Embryonic facial prominence (tissue), 1 donor: ENCODE measurements at regions not wholly inside any gene's neighbourhood (a gene's known extent, or its start where the extent isn't known, plus 50 kb on each side); places are given as distances from the start of the nearest gene placed in this dataset.

ENCODE experiments used
- DNase-seq: peaks from one replicate; pipeline ENCODE4 v3.0.0-alpha.2; 2016; ENCODE audit errors: extremely low spot score

DNA sequence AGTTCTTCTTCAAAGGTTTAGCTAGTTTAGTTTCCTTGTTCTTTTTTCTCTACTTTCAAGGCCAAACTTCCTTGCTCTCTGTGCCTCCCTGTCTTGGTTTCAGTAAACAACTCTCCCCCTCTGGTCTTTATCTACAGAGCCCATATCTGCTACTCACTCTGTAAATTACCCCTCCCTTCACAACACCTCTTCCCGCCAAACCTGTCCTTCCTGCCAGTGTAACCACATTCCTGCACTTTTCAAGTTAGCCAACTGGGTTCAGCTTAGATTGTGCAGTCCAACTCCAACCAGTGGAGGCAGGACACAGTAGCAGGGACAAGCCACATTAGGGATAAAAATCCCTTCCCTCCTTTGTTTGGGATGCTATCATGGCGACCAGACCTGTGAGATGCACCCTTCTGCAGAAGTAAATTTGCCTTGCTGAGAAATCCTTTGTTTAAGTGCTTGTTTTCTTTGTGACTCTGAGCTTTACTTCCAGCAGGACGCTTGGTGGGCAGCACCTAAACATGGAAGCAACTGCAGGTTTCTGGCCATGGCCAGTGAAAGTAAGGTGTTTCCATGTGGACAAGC lies 706.0 kb downstream of the KCNJ3 start:
- no peak for DNase-seq

DNA sequence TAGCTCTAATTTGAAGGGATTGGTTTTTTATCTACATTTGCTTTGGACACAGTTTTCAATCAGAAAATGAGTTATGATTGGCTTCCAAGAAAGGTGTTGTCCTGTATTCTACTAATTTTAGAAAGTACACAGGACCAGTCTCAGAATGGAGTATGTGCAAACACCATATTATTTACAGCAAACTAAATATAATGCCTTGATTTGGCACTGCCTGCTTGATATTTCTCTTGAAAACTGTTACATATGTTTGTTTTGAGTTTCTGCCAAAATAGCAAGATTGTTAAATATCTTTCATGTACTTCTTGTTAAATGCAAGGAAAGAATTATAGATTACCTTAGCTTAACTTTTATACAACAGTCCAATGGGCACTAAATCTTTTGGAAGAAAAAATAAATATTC lies 694.9 kb downstream of the KCNJ3 start:
- DNase-seq: no peak

DNA sequence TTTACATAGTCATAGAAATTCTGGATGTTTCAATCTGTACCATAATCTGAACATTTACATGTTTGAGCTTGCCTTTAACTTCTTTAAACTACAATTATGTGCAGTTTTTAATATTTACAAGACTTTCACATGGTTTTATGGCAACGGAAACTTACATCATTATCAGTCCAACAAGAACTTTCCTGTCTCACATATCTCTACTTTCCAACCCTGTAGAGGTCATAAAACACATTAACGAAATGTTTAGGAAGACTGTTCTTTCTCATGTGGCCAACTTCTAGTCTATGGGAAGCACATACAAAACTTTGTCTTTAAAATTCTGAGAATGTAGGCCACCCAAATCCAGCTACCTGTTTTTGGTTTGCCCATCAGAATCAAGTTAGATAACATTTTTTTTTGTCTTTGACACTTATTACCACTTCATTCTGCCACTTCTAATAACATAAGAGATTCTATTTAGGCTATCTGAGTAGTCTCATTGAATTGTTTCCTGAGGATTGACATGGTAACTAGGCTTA lies 693.2 kb downstream of the KCNJ3 start:
- no peak for DNase-seq

DNA sequence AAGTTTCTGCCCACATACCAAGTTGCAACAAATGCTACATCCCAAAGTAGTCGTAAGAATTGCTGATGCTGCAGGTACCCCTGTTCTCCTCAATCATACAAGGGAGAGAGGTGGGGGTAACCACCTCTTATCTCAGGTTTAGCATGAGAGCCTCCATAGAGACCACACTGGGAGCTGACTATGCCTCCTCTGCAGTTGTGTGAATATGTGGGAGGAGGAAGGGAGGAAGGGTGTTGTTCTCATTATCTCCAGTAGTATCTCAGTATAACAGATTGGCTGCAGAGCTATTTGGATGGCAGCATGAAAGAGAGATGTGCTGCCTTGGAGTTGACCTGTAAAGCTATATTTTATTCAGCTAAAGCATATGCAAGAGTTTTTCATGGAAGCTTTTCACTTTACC lies 690.7 kb downstream of the KCNJ3 start:
- no peak for DNase-seq

DNA sequence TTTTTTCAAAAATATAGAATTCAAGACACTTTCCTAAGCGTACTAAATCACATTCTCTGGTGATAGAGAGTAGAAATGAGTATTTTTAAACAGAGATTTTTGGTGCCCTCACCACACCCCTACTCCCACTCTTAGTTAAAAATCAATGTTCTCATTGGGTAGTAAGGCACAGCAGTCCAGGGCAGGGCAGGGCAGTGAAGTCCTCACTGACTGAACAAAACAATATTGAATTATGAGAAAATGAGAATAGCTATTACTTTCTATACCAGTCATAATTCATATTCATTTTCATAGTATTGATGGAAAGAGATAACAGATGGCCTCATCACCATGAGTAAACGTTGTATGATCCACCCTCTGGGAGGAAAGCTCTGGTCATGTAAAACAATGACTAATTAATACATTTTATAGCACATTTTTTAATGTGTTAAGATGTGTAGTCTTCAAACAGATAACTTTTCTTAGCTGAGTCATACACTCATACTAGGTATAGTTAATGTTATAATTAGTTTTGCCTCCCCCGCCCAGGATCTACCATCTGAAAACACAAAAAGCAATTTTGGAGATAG lies 686.1 kb downstream of the KCNJ3 start:
- no peak for DNase-seq

DNA sequence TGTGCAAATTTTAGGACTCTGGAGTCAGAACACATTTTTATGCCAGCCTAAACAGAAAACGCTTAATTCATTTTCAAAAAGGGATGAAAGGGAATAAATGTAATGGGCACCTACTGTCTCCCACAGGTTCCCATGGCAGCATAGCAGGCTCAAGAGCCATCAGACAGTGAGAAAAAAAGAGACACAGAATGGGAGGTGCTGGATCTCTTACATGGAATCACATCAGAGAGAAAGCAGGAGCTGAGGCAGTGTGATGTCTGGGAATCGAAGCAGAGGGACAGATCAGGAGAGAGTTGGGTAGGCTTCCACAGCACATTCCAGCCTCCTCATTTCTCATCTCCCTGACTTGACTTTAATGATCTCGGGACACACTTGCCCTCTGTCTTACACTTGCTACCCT lies 684.3 kb downstream of the KCNJ3 start:
- DNase-seq: no peak

DNA sequence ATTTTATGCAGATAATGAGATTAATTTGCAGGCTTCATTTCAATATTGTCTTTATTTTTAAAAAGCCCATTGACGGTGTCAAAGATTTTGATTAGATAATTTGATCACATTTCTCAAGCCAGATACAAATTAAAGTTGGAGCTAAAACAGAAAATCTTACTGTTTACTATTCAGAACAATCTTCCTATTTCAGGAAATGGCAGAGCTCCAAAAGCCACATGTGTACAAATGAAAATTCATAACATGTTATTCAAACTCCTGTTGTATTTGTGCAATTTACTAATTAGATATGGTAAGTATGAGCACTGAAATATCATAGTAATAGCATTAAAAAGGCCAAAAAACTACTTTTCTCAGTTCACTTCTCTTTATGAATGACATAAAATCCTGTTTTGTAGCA lies 682.9 kb downstream of the KCNJ3 start:
- no peak for DNase-seq

DNA sequence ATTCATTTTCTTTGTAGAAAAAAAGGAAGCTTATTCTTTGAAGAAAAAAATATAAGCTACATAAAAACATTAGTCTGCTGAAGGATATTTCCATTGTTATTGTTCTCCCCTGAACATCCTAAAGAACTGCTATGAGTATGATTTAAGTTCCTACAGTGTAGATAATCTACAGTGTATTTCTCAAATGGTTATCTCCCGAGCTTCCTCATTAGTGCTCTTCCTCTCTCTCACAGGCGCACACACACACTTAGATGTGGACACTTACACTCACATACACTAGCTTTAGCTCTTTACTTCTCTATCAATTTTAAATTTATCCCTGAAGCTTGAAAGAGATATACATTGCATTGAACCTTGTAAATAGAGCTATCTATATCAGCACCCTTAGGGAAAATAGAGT lies 681.0 kb downstream of the KCNJ3 start:
- no peak for DNase-seq

DNA sequence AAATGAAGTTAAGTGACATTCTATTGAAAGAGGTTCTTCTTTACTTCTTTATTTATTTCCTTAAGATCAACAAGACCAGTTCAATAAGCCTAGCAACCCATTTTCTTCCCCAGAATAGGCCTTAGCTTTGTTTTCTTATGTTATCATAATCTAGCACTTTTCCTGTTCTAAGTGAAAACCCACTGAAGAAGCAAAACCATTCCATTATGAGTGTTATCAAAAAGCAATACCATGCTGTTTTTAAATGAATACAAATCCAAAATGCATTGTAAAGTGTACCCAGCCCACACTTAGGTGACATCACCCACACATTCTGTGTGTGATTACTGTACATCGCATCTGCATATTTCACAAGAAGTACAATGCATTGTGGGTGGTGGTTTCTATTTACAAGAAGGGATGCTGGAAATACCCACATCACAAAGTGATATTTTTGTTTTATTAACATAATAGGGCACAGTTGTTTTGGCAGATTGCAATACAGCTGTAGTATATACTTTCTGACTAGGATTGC lies 679.5 kb downstream of the KCNJ3 start:
- DNase-seq: no peak

DNA sequence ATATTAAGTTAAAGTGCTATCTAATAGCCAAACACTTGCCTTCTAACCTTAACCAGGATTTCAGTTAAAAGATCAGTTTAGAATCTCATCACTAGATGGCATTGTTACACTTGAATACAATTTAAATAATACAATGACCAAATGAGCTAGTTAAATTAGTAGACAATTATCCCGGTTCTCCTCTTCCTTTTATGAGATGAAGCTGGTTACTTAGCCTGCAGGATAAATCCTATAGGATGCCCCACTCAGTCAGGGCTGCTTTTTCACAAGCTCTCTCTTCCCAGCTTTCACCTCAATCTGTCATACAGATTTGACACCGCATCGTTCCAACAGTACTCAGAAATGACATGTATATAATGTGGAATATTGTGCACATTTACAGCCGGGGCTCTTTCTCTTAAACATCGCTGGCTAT lies 678.8 kb downstream of the KCNJ3 start:
- no peak for DNase-seq

DNA sequence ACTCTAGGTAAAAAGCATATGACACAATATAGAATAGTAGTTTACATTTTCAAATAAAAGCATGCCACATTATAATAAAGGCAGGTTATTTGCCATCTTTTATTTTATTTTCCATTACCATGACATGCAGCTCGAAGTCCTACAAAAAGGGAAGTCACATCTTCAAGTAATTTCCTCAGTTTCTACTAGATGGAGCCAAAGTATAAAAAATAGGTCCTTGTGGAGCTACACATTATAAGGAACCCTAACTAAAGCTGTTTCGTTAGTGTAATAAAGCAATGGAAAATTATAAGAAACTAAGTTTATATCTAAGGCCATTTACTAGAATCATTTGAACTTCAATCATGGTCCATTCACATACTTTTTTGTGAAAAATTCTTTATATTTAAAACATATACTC lies 674.5 kb downstream of the KCNJ3 start:
- peak; percentile 51 for DNase-seq

DNA sequence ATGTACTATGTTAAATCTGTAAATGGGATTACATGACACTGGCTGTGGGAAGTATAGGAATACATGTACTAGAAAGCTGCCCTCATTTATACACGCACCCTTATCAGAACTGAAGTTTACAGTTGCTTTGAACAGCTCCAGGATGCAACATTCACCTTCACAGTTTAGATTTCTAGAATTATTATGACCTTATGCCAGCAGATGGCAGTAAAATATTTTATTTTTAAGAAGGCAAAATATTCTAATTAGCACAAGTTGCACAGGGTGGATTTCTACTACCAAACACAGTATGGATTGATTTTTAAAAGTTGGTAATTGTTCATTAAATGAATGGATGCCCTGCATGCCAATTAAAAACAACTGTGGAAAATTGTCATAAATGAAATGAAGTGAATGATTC lies 670.4 kb downstream of the KCNJ3 start:
- no peak for DNase-seq

DNA sequence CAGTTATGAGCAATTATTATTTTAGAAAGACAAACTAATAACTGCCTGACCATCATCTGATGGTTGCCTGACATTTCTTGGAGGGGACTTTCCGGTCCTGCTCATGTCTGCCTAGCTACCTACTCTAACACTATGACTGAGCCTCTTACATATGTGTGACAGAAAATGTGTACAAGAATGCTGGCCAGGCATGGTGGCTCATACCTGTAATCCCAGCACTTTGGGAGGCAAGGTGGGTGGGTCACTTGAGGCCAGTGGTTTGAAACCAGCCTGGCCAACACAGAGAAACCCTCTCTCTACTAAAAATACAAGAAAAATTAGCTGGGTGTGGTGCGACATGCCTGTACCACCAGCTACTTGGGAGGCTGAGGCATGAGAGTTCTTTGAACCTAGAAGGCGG lies 666.3 kb downstream of the KCNJ3 start:
- no peak for DNase-seq

DNA sequence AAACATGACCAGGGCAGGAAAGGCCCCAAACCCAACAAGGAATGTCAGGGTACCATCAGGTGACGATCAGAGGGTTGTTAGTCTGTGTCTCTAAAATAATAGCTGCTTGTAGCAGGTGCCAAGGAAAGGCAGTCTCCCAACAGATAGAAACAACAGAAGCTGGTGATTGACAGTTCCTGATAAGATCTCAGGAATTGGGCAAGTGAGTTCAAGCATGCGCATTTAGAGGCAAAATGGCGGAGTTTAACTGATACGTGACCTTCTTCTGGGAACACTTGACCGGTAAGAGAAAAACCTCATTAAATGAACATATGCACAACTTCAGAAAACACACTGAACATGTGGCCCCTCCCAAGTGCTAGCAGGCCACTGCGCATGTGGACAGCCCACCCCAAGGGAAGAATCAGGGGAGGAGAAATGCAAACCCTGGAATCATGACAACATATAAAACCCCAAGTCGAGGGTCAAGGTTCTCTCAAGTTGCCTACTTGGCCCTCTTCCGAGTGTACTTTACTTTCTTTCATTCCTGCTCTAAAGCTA lies 664.9 kb downstream of the KCNJ3 start:
- DNase-seq: no peak

DNA sequence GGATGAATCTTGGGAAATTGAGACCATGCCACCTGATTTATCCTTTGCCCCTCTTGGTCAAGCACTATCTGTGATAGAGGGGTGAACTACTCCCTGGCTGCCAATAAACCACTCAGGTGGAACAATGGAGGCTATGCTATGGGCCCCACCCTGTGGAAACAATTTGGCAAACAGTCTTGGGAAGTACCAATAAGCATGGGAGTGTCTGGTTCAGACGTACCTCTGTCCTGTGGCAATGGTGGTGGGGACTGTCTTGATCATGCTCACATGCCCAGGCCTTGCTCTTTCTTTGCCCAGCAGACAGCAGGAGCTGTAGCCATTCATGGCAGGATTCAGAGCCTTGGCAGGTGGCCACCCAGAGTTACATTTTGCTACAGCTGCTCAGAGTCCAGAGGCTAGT lies 658.7 kb downstream of the KCNJ3 start:
- DNase-seq: no peak

DNA sequence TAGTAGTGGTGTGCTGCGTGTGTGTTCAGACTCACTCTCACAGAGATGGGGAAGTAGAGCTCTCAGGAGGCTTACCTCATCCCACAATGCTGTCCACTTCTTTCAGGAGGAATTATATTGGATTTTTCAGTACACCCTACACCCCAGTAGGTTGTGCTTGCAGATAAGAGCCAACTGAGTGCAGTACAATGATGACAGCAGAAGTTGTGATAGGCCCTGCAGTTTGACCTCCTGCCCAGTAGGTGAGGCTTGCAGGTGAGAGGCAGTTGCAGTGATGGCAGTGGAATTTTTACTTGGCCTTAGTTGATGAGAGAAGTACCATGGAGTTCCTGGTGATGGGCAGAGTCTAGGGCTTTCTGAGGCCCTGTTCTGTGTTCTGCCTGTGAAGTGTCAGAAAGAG lies 657.8 kb downstream of the KCNJ3 start:
- DNase-seq: no peak

DNA sequence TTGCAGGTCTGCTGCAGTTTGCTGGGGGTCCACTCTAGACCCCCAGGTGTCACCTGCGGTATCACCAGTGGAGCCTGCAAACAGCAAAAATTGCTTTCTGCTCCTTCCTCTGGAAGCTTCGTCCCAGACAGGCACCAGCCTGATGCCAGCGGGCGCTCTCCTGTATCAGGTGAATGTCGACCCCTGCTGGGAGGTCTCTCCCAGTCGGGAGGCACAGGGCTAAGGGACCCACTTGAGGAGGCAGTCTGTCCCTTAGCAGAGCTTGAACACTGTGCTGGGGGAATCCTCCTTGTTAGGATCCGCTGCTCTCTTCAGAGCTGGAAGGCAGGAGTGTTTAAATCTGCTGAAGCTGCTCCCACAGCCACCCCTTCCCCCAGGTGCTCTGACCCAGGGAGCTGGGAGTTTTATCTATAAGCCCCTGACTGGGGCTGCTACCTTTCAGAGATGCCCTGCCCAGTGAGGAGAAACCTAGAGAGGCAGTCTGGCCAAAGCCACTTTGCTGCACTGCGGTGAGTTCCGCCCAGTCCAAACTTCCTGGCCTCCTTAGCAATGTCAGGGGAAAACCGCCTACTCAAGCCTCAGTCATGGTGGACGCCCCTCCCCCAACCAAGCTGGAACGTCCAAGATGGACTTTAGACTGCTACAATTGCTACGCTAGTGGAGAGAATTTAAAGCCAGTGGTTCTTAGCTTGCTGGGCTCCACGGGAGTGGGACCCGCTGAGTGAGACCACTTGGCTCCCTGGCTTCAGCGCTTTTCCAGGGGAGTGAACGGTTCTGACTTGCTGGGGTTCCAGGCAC lies 652.5 kb downstream of the KCNJ3 start:
- DNase-seq: no peak

DNA sequence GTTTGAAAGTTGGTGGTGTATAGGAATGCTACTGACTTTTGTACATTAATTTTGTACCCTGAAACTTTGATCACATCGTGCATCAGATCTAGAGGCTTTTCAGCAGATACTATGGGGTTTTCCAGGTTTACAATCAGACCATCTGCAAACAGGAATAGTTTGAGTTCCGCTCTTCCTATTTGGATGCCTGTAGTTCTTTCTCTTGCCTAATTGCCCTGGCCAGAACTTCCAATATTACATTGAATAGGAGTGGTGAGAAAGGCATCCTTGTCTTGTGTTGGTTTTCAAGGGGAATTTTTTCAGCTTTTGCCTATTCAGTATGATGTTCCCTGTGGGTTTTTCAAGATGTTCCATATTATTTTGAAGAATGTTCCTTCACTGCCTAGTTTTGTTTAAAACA lies 633.5 kb downstream of the KCNJ3 start:
- DNase-seq: no peak

DNA sequence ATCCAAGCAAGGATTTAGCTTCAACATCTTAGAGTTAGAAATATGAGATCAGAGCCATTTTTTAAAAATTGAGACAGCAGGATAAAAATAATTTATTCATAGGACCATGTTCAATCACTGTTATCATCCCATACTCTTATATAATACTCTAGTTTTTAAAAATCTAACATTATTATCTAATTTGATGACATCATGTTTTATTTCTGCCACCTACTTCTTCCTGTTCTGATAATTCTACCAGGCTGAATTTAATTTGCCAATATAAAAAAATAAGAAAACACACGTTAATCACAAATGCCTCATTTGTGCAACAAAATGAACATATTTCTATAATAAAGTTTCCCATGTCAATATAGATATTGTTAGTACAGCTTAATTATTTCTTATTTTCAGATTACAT lies 621.7 kb downstream of the KCNJ3 start:
- DNase-seq: no peak

DNA sequence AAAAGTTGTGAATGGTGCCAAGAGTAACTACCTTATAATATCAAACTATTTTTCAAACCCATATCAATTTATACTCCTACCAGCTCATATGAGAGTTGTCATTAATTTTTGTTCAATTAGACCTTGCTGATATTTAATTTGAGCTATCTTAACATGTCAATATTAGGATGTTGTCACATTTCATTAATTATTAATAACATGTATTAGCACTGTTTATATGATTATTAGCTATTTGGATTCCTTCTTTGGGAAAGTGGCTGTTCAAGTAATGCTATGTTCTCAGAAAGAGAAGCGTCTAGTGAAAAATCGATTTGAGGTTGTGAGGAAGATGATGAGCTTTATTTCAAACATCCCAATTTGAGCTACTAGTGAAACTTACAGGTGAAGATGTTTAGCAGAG lies 620.2 kb downstream of the KCNJ3 start:
- no peak for DNase-seq

DNA sequence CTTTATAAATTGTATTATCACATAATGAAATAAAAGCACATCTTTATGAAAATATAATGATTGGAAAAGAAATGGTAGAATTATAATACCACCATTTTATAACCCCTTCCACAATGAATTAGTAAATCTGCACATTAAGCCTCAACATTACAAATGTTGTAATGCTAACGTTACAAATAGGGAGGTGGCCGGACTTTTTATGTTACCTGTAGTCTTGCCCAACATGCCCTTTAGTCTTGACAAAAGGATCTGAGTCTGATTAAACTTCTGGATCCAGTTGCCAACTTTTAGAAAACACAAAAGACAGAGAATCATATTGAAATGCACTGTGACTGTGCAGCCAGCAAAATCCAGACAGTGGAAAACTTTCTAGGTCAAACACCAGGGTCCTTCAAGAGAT lies 617.3 kb downstream of the KCNJ3 start:
- DNase-seq: no peak

DNA sequence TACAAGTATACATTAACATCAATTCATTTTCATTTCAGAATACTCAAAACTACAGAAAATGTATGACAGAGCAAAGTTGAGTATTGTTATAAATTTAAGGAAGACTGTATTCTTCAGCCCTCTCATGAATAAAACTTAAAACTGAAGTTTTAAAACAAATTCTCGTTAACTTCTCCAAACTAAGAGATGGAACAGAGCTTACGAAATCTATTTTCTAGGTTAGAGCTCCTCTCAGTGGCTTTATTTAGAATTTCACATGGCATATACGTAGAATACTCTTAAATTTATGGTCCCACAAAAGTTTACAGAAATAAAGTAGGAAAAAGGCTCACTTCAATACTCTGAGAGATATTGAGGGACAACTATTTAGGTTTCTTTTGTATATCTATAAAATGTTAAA lies 612.1 kb downstream of the KCNJ3 start:
- DNase-seq: no peak

DNA sequence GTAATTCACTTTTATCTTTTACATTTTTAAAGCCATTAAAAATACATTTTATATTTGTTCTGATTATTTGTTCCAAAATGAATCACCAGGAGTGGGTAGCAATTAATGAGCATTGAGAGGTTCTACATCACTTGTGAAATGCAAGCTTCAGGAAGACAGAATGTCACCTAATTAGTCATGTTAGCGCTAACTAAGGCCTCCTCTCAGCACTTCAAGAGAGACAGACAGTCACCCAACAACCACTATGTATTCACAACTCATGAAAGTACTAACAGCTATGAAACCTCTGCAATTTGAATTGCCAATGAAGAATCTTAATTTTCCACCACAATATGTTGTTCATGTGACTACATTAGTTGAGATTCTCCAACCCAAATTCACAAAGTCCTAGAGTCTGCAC lies 611.0 kb downstream of the KCNJ3 start:
- DNase-seq: no peak
